HL-60 (cell line): ENCODE measurements at regions not wholly inside any gene's neighbourhood (a gene's known extent, or its start where the extent isn't known, plus 50 kb on each side); places are given as distances from the start of the nearest gene placed in this dataset.

Source experiments
- CTCF ChIP-seq: IDR thresholded peaks from one replicate; pipeline ENCODE4 v1.5.1; 2011; ENCODE audit warnings: low read length, control low read depth, inconsistent platforms; ENCODE audit not compliant: insufficient read depth
- GABPA ChIP-seq: IDR thresholded peaks from 2 replicates; pipeline ENCODE4 v1.6.1; 2012; ENCODE audit warnings: low read depth
- POLR2AphosphoS5 ChIP-seq: IDR thresholded peaks from 2 replicates; pipeline ENCODE4 v1.6.1; 2012; ENCODE audit warnings: low read depth
- TF ChIP-seq, protein P1 (sequence below): IDR thresholded peaks from 2 replicates; pipeline ENCODE4 v1.6.1; 2012; ENCODE audit warnings: low read depth; ENCODE audit not compliant: insufficient replicate concordance

DNA sequence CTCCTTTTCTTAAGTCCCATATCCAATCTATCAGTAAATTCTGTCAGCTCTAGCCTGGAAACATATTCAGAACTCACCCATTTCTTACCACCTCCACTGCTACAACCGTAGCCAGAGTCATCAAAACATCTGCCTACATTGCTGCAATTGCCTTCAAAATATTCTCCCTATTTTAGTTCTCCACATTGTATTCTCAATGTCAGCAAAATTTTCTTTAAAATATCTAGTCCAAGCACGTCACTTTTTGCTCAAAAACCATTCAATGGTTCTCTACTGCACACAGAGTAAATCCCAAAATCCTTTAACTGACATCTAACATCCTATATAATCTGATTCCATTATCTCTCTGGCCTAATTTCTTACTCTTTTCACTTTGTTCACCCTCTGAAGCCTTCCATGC, 68.5 kb upstream of the ERBB4 start:
- TF ChIP-seq CTCF (no peak), GABPA (no peak), POLR2AphosphoS5 (no peak)
- TF ChIP-seq, protein P1, sequence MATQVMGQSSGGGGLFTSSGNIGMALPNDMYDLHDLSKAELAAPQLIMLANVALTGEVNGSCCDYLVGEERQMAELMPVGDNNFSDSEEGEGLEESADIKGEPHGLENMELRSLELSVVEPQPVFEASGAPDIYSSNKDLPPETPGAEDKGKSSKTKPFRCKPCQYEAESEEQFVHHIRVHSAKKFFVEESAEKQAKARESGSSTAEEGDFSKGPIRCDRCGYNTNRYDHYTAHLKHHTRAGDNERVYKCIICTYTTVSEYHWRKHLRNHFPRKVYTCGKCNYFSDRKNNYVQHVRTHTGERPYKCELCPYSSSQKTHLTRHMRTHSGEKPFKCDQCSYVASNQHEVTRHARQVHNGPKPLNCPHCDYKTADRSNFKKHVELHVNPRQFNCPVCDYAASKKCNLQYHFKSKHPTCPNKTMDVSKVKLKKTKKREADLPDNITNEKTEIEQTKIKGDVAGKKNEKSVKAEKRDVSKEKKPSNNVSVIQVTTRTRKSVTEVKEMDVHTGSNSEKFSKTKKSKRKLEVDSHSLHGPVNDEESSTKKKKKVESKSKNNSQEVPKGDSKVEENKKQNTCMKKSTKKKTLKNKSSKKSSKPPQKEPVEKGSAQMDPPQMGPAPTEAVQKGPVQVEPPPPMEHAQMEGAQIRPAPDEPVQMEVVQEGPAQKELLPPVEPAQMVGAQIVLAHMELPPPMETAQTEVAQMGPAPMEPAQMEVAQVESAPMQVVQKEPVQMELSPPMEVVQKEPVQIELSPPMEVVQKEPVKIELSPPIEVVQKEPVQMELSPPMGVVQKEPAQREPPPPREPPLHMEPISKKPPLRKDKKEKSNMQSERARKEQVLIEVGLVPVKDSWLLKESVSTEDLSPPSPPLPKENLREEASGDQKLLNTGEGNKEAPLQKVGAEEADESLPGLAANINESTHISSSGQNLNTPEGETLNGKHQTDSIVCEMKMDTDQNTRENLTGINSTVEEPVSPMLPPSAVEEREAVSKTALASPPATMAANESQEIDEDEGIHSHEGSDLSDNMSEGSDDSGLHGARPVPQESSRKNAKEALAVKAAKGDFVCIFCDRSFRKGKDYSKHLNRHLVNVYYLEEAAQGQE = no peak
